GM23338 (cell line): ENCODE measurements at regions not wholly inside any gene's neighbourhood (a gene's known extent, or its start where the extent isn't known, plus 50 kb on each side); places are given as distances from the start of the nearest gene placed in this dataset.

Source experiments
- CREB1 ChIP-seq: fragments of 250-450 bp; sonication (Bioruptor Pico); IDR thresholded peaks from 2 replicates; pipeline ENCODE4 v1.5.0; 2020; ENCODE audit warnings: low read depth, mild to moderate bottlenecking, moderate library complexity
- EZH2 ChIP-seq: fragments of 200-600 bp; sonication (generic); IDR thresholded peaks from one replicate; pipeline ENCODE4 v1.8.0; 2017; ENCODE audit warnings: antibody characterized with exemption, mild to moderate bottlenecking, low read depth; ENCODE audit not compliant: unreplicated experiment
- EZH2phosphoT487 ChIP-seq: fragments of 200-600 bp; sonication (generic); IDR thresholded peaks from one replicate; pipeline ENCODE4 v1.8.1; 2018; ENCODE audit warnings: antibody characterized with exemption; ENCODE audit not compliant: unreplicated experiment
- JUNB ChIP-seq: IDR thresholded peaks from one replicate; pipeline ENCODE4 v1.6.1; 2016; ENCODE audit warnings: antibody characterized with exemption; ENCODE audit not compliant: unreplicated experiment
- POLR2AphosphoS5 ChIP-seq: IDR thresholded peaks from 2 replicates; pipeline ENCODE4 v1.6.1; 2016; ENCODE audit warnings: antibody characterized with exemption, low read depth
- REST ChIP-seq: IDR thresholded peaks from one replicate; pipeline ENCODE4 v1.6.1; 2018; ENCODE audit warnings: antibody characterized with exemption; ENCODE audit not compliant: unreplicated experiment
- STAT1 ChIP-seq: IDR thresholded peaks from one replicate; pipeline ENCODE4 v1.6.1; 2016; ENCODE audit warnings: antibody characterized with exemption; ENCODE audit not compliant: unreplicated experiment
- TF ChIP-seq, protein P1 (sequence below), 2 experiments: fragments of 200-600 bp in 1 of 2; sonication (generic) in 1 of 2; conservative IDR thresholded peaks; 2 replicates each; pipeline versions ENCODE4 v1.5.1 to v1.6.1; 2016 to 2017; ENCODE audit warnings: antibody characterized with exemption in 2 of 2, low read depth in 2 of 2, mild to moderate bottlenecking in 2 of 2, moderate library complexity in 1 of 2
- TF ChIP-seq, protein P2 (sequence below): IDR thresholded peaks from 2 replicates; pipeline ENCODE4 v1.6.1; 2016; ENCODE audit warnings: antibody characterized with exemption

DNA sequence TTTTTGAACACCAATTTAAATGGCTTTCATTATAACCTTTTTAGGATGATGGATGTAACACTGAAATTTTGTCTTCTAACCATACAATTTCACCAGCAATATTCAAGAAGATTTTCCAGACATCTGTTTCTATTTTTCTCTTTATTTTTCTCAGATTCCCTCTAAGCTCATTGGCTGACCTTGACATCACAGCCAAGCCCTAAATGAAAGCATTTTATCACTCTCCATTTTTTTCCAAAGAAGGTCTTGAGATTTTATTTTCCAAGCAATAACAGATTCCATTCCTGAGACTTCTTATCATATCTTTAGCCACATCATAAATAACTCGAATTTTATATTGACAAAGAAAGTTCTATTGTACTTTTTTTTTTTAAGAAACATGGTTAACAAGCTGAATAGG is 392.6 kb upstream of the THBS1 start:
- TF ChIP-seq STAT1 (no peak), EZH2phosphoT487 (no peak), EZH2 (no peak), REST (no peak), POLR2AphosphoS5 (no peak), CREB1 (CRISPR knock-in tag) (no peak), JUNB (no peak)
- TF ChIP-seq, protein P1, sequence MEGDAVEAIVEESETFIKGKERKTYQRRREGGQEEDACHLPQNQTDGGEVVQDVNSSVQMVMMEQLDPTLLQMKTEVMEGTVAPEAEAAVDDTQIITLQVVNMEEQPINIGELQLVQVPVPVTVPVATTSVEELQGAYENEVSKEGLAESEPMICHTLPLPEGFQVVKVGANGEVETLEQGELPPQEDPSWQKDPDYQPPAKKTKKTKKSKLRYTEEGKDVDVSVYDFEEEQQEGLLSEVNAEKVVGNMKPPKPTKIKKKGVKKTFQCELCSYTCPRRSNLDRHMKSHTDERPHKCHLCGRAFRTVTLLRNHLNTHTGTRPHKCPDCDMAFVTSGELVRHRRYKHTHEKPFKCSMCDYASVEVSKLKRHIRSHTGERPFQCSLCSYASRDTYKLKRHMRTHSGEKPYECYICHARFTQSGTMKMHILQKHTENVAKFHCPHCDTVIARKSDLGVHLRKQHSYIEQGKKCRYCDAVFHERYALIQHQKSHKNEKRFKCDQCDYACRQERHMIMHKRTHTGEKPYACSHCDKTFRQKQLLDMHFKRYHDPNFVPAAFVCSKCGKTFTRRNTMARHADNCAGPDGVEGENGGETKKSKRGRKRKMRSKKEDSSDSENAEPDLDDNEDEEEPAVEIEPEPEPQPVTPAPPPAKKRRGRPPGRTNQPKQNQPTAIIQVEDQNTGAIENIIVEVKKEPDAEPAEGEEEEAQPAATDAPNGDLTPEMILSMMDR (conservative IDR thresholded peaks at IDR 0.05; ENCODE audit: low read depth in 2 of 2), result no peak
- TF ChIP-seq, protein P2, sequence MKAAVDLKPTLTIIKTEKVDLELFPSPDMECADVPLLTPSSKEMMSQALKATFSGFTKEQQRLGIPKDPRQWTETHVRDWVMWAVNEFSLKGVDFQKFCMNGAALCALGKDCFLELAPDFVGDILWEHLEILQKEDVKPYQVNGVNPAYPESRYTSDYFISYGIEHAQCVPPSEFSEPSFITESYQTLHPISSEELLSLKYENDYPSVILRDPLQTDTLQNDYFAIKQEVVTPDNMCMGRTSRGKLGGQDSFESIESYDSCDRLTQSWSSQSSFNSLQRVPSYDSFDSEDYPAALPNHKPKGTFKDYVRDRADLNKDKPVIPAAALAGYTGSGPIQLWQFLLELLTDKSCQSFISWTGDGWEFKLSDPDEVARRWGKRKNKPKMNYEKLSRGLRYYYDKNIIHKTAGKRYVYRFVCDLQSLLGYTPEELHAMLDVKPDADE, result no peak
